Fibroblast of lung (primary cell): ENCODE measurements at regions not wholly inside any gene's neighbourhood (a gene's known extent, or its start where the extent isn't known, plus 50 kb on each side); places are given as distances from the start of the nearest gene placed in this dataset.

Experiments used
- EZH2 ChIP-seq: IDR thresholded peaks from 2 replicates; pipeline ENCODE4 v1.5.1; 2012; ENCODE audit warnings: low read length, control low read depth, mild to moderate bottlenecking; ENCODE audit errors: missing control alignments
- TF ChIP-seq, protein P1 (sequence below), 2 donors: IDR thresholded peaks in 1 of 2; conservative IDR thresholded peaks in 1 of 2; 1 replicate in 1 of 2; 2 replicates in 1 of 2; pipeline ENCODE4 v1.5.1; 2011 to 2012; ENCODE audit warnings: low read length in 2 of 2, control low read depth in 1 of 2, inconsistent platforms in 1 of 2, low read depth in 1 of 2, mild to moderate bottlenecking in 1 of 2

DNA sequence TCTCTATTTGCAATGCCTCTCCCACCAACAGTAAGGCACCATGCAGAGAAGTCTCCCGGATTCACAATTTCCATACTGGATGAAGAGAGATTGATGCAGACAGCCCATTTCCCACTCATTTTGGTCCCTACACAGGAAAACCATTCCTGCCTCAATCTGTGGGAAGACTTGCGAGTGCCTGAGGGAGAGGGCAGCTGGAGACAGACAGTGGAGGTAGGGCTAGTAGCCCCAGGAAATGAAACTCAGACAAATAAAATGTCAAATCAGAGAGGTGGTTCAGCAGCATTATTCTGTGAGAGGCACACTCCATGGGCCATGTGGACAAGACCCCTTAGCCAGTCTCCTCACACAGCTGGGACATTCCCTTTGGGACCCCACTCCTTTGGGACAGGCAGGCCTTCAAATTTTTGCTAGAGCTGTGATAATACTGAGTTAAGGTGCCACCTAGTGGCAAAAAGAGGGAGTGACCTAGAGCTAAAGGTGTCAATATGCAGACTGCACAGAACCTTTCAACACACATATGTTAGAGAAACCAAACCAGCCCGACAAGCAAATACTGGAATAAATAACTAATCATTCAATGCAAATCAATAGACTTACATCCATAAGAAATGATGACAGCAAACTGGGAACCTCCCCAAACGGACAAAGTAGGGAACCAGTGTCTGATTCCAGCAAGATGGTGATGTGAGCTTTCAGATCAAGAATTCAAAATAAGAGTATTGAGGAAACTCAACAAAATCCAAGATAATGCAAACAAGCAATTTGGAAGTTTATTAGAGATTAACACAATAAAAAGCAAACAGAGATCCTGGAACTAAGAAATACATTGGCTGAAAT, 1865.3 kb upstream of the AGA start:
- TF ChIP-seq, protein P1, sequence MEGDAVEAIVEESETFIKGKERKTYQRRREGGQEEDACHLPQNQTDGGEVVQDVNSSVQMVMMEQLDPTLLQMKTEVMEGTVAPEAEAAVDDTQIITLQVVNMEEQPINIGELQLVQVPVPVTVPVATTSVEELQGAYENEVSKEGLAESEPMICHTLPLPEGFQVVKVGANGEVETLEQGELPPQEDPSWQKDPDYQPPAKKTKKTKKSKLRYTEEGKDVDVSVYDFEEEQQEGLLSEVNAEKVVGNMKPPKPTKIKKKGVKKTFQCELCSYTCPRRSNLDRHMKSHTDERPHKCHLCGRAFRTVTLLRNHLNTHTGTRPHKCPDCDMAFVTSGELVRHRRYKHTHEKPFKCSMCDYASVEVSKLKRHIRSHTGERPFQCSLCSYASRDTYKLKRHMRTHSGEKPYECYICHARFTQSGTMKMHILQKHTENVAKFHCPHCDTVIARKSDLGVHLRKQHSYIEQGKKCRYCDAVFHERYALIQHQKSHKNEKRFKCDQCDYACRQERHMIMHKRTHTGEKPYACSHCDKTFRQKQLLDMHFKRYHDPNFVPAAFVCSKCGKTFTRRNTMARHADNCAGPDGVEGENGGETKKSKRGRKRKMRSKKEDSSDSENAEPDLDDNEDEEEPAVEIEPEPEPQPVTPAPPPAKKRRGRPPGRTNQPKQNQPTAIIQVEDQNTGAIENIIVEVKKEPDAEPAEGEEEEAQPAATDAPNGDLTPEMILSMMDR (conservative IDR thresholded peaks at IDR 0.05 in 1 of 2, IDR thresholded peaks at IDR 0.05 in 1 of 2; ENCODE audit: low read depth in 1 of 2, low read length in 2 of 2), result peak; percentile 37 to 61
- TF ChIP-seq EZH2, result no peak
